ENCODE measurements at regions not wholly inside any gene's neighbourhood (a gene's known extent, or its start where the extent isn't known, plus 50 kb on each side); places are given as distances from the start of the nearest gene placed in this dataset.

- no peak for TF ChIP-seq POLR2A (IDR thresholded peaks at IDR 0.05)
- TF ChIP-seq, protein P1, sequence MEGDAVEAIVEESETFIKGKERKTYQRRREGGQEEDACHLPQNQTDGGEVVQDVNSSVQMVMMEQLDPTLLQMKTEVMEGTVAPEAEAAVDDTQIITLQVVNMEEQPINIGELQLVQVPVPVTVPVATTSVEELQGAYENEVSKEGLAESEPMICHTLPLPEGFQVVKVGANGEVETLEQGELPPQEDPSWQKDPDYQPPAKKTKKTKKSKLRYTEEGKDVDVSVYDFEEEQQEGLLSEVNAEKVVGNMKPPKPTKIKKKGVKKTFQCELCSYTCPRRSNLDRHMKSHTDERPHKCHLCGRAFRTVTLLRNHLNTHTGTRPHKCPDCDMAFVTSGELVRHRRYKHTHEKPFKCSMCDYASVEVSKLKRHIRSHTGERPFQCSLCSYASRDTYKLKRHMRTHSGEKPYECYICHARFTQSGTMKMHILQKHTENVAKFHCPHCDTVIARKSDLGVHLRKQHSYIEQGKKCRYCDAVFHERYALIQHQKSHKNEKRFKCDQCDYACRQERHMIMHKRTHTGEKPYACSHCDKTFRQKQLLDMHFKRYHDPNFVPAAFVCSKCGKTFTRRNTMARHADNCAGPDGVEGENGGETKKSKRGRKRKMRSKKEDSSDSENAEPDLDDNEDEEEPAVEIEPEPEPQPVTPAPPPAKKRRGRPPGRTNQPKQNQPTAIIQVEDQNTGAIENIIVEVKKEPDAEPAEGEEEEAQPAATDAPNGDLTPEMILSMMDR (IDR thresholded peaks at IDR 0.05), result no peak
Observed at GRCh38 chr3:25099666-25100065, 328.4 kb upstream of the RARB start.

Data from right lobe of liver (tissue), 4 donors.